ENCODE measurements at regions not wholly inside any gene's neighbourhood (a gene's known extent, or its start where the extent isn't known, plus 50 kb on each side); places are given as distances from the start of the nearest gene placed in this dataset.

DNA sequence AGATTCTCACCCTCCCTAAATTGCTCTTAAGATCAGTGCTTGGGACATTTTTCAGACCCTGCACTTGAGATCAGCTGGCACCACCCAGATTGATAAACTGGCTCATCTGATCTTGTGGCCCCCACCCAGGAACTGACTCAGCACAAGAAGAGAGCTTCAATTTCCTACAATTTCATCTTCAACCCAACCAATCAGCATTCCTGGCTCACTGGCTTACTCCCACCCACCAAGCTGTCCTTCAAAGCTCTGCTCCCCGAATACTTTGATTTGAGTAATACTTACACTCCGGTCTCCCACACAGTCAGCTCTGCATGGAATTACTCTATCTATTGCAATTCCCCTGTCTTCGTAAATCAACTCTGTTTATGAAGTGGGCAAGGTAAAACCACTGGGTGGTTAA, 461.9 kb upstream of the RGS18 start:
- TF ChIP-seq SMAD1 (IDR thresholded peaks at IDR 0.05; ENCODE audit: low read depth, low read length, partially characterized antibody) (no peak), RAD21 (CRISPR knock-in tag; conservative IDR thresholded peaks at IDR 0.05 in 1 of 2, IDR thresholded peaks at IDR 0.05 in 1 of 2) (no peak), POLR2A (conservative IDR thresholded peaks at IDR 0.05) (no peak), KDM4B (IDR thresholded peaks at IDR 0.05; ENCODE audit: borderline replicate concordance in 2 of 2, low read depth in 1 of 2) (no peak), ARID4B (CRISPR knock-in tag; IDR thresholded peaks at IDR 0.05) (no peak), ZBTB12 (CRISPR knock-in tag; IDR thresholded peaks at IDR 0.05) (no peak), SRSF1 (IDR thresholded peaks at IDR 0.05; ENCODE audit: low read depth, low read length) (no peak), MXI1 (IDR thresholded peaks at IDR 0.05; ENCODE audit: low read depth, low read length) (no peak), ZNF354B (CRISPR knock-in tag; IDR thresholded peaks at IDR 0.05) (no peak), ZNF24 (IDR thresholded peaks at IDR 0.05) (no peak)
